GM21367 (cell line): ENCODE measurements at regions not wholly inside any gene's neighbourhood (a gene's known extent, or its start where the extent isn't known, plus 50 kb on each side); places are given as distances from the start of the nearest gene placed in this dataset.

Experiments
- ATAC-seq: cut with Tn5 transposase; IDR thresholded peaks from one replicate; pipeline ENCODE4 v1.9.1; 2021; ENCODE audit not compliant: unreplicated experiment

GRCh38 chr3:159123877-159124276 is 322.0 kb downstream of the MFSD1 start:
- no peak for ATAC-seq

GRCh38 chr3:159126261-159127020 is 324.6 kb downstream of the MFSD1 start:
- ATAC-seq = no peak

- no peak for ATAC-seq
These were observed 325.2 kb downstream of the MFSD1 start for GRCh38 chr3:159127021-159127392.

GRCh38 chr3:159128628-159129027 is 326.8 kb downstream of the MFSD1 start:
- no peak for ATAC-seq

GRCh38 chr3:159130108-159130507 is 328.3 kb downstream of the MFSD1 start:
- ATAC-seq = no peak

- ATAC-seq = no peak
These were observed 329.5 kb downstream of the MFSD1 start for GRCh38 chr3:159131376-159131775.

GRCh38 chr3:159137949-159138348 is 336.1 kb downstream of the MFSD1 start:
- no peak for ATAC-seq

- no peak for ATAC-seq
These were observed 337.5 kb downstream of the MFSD1 start for GRCh38 chr3:159139326-159139725.

GRCh38 chr3:159144472-159144871 is 342.6 kb downstream of the MFSD1 start:
- ATAC-seq = no peak

- ATAC-seq = no peak
These were observed 343.0 kb downstream of the MFSD1 start for GRCh38 chr3:159144891-159145290.

- no peak for ATAC-seq
These were observed 344.5 kb downstream of the MFSD1 start for GRCh38 chr3:159146392-159146791.

GRCh38 chr3:159146856-159147435 is 345.1 kb downstream of the MFSD1 start:
- ATAC-seq = no peak

GRCh38 chr3:159147813-159148212 is 346.0 kb downstream of the MFSD1 start:
- no peak for ATAC-seq

GRCh38 chr3:159148466-159148865 is 346.6 kb downstream of the MFSD1 start:
- ATAC-seq = no peak

- no peak for ATAC-seq
These were observed 347.3 kb downstream of the MFSD1 start for GRCh38 chr3:159149131-159149530.

- no peak for ATAC-seq
These were observed 347.8 kb downstream of the MFSD1 start for GRCh38 chr3:159149633-159150032.

GRCh38 chr3:159150180-159150579 is 348.3 kb downstream of the MFSD1 start:
- no peak for ATAC-seq

- no peak for ATAC-seq
These were observed 349.3 kb downstream of the MFSD1 start for GRCh38 chr3:159151130-159151529.

- ATAC-seq = no peak
These were observed 355.4 kb downstream of the MFSD1 start for GRCh38 chr3:159157275-159157674.

GRCh38 chr3:159158213-159158612 is 356.4 kb downstream of the MFSD1 start:
- ATAC-seq = no peak

GRCh38 chr3:159158801-159159200 is 356.9 kb downstream of the MFSD1 start:
- ATAC-seq = no peak

- ATAC-seq = no peak
These were observed 357.7 kb downstream of the MFSD1 start for GRCh38 chr3:159159546-159159945.

- ATAC-seq = no peak
These were observed 361.8 kb downstream of the MFSD1 start for GRCh38 chr3:159163656-159164055.
